ENCODE measurements at regions not wholly inside any gene's neighbourhood (a gene's known extent, or its start where the extent isn't known, plus 50 kb on each side); places are given as distances from the start of the nearest gene placed in this dataset.
"Not testable (repeated sequence)": the region's sequence is repeated elsewhere in the genome, so short reads cannot be mapped to it uniquely, and the experiment has no call there.

DNA sequence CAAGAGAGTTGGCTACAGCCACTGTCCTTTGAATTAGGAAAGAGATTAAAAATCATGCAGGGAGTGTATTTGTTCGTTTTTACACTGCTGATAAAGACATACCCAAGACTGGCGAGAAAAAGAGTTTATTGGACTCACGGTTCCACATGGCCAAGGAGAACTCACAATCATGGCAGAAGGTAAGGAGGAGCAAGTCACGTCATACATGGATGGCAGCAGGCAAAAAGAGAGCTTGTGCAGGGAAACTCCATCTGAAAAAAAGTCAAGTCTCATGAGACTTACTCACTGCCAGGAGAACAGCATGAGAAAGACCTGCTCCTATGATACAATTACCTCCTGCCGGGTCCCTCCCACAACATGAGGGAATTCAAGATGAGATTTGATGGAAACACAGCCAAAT, 1595.2 kb downstream of the KCNT2 start:
- no peak for DNase-seq

DNA sequence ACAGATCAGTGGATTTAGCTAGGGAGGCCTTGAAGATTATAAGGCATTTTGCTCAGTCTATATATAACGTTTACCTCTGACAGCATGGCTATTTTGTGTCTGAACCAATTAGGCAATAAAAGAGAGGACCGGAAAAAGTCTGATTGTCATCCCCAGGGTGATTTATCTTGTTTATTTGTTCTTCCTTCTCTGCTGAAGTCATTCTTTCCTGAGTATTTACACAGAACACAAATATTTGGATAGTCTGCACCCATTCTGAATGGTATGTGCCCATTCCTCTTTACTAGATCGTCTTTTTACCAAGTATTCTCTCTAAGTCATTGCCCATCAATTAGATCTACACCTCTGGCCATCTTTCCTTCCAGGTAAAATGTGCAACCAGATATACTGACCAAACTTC, 1602.9 kb downstream of the KCNT2 start:
- no peak for DNase-seq

DNA sequence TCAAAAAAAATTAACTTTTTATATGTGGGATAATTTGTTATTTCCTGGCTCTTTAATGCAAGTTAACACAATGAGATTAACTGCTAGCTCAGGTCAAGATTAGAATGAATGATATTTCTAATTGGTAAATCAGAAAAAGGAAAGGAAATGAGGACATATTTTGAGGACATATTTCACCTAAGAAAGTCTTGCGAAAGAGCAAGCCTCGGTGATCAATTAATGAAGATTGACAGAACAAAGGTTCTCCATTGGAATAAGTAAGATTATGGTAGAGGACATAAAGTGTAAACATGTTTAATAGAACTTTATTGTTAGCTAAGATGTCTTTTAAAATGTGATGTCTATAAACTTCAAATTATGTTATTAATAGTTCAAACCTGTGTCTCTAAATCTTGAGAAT, 1617.8 kb downstream of the KCNT2 start:
- no peak for DNase-seq

DNA sequence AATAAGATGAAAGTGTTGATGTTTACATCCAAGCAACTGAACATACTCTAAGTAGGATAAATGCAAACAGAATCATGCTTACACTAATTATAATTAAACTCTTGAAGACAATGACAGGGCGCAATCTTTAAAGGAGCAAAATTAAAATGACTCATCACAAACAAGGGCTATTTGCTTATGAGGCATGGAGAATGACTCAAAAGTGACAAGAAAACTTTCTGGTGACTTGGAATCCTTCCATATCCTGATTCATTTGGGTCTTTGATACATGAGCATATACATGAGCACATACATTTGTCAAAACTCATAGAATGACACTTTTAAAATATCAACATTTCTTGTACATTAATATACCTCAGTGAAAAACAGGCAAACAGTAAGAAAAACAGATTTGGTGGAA, 1632.3 kb downstream of the KCNT2 start:
- no peak for DNase-seq

DNA sequence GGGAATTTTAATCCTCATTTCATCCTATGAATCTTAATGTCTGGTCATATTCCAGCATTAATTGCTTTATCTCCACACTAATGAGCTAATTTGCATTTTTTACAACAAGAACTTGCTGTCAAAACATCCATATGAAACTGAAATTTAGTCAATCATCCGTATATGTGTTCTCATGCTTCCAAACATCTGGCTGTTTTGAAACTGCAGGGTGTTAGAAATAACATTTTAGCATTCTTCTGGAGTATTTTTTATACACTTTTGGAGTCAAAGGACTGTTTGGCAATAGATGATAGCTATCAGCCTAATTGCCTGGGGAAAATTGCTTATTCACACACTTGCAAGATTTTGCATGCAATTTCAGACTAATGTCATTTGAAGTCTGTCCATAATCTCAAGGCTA, 1639.3 kb downstream of the KCNT2 start:
- peak; percentile 61 for DNase-seq

DNA sequence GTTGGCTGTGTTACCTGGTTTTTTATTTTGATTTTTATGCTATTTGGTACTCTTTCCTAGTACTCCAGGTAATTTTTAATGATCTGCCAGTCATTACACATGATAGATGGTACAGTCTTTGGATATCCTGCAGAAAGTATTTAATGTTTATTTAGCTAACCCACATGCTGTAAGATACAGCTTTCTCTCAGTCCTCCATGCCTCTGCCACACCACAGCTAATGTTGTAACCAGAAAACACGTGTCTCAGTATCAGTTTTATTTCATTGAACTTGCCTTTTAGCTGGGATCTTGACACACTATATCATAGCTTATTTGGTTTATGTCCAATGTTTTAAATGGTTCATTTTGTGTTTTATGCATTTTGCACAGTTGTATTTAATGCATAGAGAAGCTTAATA, 1648.4 kb downstream of the KCNT2 start:
- DNase-seq = no peak

DNA sequence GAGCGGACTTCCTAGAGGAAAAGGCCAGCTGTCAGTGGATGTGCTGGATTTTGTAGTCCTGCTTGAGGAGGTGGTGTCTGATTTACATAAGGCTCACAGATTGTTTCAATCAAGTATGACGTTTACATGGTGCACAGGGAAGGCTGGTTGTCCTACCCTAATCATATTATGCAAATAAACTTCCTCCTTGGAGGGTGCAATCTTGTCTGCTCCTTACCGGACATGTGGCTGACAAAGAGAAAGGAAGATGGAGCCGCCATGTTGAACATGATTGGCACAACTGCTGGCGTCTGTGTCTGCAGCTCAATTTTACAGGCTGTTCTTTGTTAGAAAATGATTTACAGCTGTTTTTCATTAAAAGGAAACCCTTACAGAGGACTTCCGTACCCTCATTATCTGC, 1656.1 kb downstream of the KCNT2 start:
- DNase-seq = no peak

DNA sequence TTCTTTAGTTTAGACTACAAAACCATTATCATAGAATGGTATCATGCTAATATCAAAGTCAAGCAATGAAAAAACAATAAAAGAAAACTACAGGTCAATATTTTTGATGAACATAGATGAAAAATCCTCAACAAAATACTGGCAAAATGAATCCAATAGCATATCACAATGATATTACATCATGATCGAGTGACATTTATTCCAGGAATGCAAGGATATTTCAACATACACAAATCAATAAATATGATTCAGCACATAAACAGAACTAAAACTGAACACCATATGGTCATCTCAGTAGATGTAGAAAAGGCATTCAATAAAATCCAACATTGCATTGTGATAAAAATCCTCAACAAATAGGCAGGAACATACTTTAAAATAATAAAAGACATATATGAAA, 1657.7 kb downstream of the KCNT2 start:
- DNase-seq = no peak

DNA sequence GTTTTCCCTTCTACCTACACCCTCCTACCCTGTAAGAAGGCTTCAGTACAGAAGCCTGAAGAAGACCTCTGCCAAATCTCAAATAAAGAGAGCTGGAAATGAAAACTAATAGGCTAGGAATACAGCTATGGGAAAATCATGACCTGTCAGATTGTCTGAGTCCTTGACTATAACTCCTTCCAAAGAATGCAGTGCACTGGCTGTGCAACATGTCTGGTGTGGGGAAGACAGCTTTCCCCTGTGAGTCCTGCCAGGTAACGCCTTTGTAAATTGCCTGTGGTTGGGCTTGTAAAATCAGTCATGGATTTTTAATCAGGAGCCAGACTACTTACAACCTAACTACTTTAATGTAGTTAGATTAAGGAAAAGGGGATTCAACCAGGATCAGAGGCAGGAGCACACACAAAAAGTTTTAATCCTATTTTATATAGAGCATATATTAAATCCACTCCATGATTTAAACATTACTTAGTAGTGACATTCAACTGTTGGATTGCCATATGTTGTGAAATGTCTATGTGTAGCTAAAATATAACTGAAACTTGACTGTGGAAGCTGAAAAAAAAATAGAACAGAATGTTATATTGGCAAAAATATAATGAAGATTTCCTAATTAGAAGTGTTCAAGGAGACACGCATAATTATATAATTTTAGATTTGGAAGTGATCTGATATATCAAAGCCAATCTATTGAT, 1667.8 kb downstream of the KCNT2 start:
- DNase-seq = no peak

DNA sequence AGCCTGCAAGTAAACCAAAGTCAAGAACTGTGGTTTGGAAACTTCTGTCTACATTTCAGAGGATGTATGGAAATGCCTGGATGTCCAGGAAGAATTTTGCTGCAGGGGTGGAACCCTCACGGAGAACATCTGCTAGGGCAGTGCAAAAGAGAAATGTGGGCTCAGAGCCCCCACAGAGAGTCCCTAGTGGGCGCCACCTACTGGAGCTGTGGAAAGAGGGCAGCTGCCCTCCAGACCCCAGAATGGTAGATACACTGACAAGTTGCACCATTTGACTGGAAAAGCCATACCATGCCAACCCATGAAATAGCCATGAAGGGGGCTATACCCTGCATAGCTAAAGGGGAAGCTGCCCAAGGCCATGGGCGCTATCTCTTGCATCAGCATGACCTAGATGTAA, 1672.4 kb downstream of the KCNT2 start:
- no peak for DNase-seq

DNA sequence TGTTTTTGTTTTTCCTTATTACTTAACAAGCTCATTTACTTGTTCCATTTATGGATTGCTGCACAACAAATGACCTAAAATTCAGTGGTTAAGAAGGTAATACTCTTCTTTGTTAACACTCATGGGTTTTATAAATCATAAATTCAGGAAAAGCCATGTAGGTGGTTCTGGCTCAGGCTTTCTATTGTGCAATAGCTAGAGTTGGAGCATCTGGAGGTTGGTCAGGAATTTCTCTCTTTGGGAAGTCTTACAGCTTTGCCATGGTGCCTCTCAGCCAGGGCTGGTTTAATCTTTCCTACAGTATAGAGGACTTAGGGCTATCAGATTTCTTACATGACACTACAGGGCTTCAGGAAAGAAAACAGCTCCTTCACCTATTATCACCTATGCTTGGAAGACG, 1677.1 kb downstream of the KCNT2 start:
- DNase-seq = no peak

DNA sequence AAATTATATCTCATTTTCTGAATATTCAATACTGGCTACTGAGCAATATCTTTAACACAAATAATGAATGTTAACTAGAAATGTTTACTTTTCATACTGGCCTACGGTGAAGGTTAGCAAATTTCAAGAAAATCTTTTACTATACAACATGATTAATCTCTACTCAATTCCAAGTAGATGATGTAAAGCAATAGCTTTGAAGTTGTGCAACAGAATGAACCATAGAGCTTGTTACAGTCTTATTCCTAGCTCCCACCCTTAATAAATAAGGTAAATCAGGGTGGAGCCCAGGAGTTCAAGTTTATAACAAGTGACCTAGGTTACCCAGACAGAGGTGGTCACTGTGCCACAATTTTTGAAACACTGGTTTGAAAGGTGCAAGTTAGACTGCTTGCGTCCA, 1678.1 kb downstream of the KCNT2 start:
- DNase-seq = no peak

DNA sequence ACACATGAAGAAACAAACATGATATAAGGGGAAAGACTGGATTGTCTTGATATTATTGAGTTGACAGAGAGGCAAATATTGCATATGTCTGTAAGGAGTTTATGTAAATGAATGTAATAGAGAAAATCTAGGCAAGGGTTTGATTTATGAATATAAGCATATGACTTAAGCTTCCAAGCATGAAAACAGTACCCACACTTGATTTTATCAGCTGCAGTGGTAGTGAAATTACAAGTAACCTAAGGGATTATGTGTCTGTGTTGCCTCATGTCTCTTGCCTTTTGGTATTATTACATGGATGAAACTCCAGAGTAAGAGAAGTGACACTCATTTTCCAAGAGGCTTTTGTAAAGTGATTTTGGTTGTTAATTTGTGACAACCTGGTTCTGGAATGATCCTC, 1678.9 kb downstream of the KCNT2 start:
- no peak for DNase-seq

DNA sequence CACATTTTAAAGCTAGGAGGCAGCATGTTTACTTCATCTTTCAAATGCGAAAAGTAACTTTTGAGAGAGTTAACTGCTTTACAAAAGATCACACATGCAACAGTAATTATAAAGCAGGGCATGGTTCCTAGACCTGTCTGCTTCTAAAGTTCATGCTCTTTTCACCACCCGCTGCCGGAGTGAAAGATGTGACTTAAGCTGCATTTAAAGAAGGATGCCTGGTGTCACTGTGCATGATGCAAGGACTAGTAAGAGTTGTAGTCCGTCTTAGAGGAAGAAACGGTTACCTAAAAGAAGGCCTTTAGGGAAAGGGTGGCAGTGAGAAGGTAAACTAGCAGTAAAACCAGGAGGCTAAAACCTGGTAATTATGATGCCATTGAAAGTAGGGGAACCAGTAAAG, 1689.1 kb downstream of the KCNT2 start:
- no peak for DNase-seq

DNA sequence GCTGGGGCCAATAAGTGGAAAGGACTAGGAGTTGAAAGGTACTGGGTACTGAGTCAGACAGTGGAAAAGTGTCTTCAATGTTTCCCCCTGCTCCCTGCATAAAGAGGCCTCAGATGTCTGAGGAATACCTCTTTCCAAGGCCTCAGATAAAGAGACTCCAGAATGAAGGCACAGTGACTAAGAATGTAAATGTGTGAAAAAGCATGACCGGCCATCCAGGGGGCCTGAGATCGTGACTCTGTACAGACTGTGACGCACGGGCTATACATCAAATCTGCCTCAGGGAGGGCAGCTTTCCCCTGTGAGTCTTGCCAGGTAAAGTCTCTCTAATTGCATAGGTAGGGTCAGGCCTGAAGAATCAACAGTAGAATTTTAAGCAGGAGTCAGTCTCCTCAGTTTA, 1690.5 kb downstream of the KCNT2 start:
- no peak for DNase-seq

DNA sequence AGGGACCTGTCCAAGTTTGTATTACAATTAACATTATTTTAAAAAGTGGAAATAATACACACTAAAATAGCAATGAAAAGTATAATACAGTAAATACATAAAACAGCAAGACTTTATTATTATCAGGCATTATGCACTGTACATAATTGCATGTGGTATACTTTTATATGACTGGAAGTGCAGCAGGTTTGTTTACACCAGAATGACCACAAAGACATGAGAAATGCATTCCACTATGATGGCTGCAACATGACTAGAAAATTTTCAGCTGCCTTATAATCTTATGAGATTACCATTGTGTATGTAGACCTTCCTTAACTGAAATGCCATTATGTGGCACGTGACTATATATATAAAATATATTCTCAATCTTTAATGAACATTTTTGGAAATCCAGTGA, 1699.6 kb downstream of the KCNT2 start:
- DNase-seq = no peak

DNA sequence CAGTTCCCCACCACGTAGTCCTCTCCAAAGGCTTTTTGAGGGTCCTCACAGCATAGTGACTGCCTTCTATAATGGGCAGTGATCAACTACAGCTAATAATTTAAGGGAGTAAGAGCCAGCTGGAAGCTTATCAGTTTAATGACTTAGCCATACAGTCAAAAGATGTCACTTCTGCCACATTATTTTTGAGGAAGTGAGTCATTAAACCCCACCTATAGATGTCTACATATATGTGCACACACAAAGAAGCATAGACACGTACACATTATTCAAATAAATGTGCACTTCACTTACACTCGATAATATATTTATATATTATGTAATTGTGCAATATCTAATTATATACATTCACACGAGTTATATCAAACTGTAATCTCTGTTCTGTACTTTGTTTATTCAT, 1704.7 kb downstream of the KCNT2 start:
- DNase-seq = no peak

DNA sequence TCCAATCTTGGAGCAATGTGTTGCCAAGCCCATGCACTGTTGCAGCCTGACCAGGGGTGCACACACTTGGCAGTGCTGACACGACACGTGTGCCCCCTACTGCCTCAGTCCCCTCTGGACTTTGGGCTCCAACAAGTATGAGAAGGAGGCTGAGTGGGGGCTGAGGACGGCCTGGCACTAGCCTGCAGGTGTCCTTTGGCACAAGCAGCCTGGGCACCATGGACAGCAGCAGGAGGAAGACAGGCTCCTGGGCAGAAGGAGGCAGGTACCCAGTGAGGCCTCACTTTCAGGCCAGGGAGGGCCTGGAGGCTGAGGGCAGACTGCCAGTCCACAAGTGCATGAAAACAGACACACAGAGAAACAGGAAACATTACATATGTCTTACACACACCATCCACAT, 1702.9 kb upstream of the B3GALT2 start:
- no peak for DNase-seq

DNA sequence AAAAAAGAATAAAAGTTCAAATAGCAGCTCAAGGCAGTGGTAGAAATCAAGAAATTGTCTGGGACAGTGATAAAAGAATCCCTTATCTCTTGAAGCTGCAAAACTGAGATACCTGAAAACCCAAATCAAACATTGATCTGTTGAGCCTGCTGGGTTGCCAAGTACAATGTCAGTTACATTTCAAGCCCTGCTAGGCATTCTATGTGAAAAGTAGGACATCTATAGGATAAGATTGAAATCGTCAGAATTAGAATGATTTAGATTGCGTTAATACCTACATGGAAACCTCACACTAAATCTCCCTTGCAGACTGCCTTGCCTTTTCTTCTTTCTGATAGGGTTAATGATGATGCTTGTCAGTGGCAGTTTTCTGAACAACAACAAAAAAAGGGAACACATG, 1684.4 kb upstream of the B3GALT2 start:
- no peak for DNase-seq

DNA sequence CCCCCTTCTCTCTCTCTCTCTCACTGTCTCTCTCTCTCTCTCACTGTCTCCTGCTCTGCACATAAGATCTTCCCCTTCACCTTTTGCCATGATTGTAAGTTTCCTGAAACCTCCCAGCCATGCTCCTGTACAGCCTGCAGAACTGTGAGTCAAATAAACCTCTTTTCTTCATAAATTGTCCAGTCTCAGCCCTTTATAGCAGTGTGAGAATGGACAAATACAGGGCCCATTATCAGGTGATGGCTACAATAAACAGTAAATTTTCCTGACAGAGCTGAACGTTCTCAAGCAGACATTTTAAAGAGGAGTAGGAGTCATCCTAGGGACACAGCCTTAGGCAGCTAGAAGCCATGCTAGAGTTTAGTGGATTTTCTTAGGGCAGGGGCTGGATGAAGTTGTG, 1679.7 kb upstream of the B3GALT2 start:
- no peak for DNase-seq

DNA sequence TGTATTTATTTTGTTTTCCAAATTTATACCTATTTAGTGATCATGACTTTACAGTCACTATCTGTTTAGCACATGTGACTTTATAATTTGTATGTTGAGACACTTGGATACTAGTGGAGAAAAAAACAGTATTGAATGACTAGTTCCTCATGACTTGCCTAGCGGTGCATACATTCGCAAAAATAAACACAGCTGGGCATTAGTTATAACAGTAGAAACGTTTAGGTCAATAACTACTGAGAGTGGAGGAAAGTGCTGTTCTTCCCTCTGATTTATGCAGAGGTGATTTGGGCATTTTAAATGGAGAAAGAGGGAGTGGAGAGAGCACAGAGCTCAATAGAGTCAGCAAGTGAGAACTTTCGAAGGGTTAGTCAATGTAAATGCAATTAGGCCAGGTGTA, 1679.0 kb upstream of the B3GALT2 start:
- DNase-seq = peak; percentile 9

DNA sequence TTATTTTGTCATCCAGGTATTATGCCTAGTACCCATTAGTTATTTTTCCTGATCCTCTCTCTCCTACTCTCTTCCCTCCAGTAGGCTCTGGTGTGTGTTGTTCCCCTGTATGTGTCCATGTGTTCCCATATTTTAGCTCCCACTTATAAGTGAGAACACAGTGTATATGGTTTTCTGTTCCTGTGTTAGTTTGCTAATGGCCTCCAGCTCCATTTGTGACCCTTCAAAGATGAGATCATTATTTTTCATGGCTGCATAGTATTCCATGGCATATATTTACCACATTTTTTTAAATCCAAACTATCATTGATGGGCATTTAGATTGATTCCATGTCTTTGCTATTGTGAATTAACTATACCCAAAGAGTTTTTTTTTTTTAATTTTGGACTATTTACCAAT, 1675.7 kb upstream of the B3GALT2 start:
- no peak for DNase-seq

DNA sequence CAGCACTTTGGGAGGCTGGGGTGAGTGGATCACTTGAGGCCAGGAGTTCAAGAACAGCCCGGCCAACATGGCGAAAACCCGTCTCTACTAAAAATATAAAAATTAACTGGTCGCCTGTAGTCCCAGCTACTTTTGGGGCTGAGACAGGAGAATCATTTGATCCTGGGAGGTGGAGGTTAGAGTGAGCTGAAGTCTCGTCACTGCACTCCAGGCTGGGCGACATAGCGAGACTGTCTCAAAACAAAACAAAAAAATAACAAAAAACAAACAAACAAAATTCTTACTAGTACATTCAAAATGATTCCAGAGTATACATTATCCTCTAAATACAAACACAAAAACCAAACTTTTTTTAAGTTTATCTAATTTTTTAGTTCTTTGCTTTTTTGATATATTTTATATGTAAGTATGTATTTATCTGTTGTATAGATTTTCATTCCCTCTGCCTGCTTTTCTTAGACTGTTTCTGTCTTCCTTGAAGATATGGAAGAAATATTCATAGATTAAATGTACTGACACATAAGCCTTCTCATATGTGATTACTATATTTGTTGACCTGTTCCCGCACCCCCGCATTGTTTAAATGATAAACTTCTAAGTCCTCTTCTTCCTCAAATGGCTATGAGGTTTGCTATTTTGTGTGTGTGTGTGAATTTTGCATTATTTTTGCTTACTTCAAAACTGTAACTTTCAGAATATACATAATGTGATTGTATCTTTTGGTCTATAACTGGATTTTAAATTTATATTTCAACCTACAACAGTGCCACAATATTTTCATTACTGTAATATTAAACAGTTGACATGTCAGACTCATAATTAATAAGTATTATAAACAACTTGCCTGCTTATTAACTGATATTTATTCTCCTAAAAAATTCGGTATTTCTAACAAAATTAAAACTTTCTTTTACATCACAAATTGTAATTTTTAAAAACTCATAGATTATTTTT, 1674.1 kb upstream of the B3GALT2 start:
- no peak for DNase-seq

DNA sequence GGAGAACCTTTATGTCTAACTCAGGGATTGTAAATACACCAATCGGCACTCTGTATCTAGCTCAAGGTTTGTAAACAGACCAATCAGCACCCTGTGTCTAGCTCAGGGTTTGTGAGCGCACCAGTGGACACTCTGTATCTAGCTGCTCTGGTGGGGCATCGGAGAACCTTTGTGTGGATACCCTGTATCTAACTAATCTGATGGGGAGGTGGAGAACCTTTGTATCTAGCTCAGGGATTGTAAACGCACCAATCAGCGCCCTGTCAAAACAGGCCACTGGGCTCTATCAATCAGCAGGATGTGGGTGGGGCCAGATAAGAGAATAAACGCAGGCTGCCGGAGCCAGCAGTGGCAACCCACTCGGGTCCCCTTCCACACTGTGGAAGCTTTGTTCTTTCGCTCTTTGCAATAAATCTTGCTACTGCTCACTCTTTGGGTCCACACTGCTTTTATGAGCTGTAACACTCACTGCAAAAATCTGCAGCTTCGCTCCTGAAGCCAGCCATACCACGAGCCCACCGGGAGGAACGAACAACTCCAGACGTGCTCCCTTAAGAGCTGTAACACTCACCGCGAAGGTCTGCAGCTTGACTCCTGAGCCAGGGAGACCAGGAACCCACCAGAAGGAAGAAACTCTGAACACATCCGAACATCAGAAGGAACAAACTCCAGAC, 1673.2 kb upstream of the B3GALT2 start:
- not testable (repeated sequence) for DNase-seq

Data from NCI-H446 treated with DMSO at 0.1 percent for 48 hours (cell line).